ENCODE measurements at regions not wholly inside any gene's neighbourhood (a gene's known extent, or its start where the extent isn't known, plus 50 kb on each side); places are given as distances from the start of the nearest gene placed in this dataset.

DNA sequence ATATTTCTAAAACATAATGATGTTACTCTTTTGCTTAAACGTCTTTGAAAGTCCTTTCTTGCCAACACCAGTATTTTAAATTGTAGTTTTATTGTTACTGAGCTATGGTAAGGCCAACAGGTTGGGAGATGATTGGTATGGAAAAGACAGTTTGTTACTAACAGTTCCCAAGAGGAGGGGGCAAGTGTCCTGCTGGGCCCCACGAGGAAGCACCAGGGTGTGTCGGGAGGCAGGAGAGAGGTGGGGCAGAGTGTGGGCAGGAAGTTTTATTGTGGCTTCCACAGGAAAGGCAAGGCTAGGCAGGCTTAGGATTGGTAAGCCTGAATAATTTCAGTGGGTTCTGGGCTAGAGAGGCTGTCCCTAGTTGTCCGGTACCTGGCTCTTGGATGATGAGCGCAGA lies 134.3 kb downstream of the SOCS6 start:
- TF ChIP-seq POLR2AphosphoS5 (IDR thresholded peaks at IDR 0.05; ENCODE audit: low read depth, low read length) (no peak), SIN3A (IDR thresholded peaks at IDR 0.05; ENCODE audit: borderline replicate concordance, insufficient read depth, low read length) (no peak), TAF1 (IDR thresholded peaks at IDR 0.05; ENCODE audit: borderline replicate concordance, insufficient read depth, low read length) (no peak)
- TF ChIP-seq, protein P1, sequence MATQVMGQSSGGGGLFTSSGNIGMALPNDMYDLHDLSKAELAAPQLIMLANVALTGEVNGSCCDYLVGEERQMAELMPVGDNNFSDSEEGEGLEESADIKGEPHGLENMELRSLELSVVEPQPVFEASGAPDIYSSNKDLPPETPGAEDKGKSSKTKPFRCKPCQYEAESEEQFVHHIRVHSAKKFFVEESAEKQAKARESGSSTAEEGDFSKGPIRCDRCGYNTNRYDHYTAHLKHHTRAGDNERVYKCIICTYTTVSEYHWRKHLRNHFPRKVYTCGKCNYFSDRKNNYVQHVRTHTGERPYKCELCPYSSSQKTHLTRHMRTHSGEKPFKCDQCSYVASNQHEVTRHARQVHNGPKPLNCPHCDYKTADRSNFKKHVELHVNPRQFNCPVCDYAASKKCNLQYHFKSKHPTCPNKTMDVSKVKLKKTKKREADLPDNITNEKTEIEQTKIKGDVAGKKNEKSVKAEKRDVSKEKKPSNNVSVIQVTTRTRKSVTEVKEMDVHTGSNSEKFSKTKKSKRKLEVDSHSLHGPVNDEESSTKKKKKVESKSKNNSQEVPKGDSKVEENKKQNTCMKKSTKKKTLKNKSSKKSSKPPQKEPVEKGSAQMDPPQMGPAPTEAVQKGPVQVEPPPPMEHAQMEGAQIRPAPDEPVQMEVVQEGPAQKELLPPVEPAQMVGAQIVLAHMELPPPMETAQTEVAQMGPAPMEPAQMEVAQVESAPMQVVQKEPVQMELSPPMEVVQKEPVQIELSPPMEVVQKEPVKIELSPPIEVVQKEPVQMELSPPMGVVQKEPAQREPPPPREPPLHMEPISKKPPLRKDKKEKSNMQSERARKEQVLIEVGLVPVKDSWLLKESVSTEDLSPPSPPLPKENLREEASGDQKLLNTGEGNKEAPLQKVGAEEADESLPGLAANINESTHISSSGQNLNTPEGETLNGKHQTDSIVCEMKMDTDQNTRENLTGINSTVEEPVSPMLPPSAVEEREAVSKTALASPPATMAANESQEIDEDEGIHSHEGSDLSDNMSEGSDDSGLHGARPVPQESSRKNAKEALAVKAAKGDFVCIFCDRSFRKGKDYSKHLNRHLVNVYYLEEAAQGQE (IDR thresholded peaks at IDR 0.05; ENCODE audit: insufficient read depth in 1 of 2, low read depth in 2 of 2, low read length in 2 of 2) = no peak

Measured in PFSK-1 (cell line).